NCI-H345 treated with DMSO at 0.1 percent for 48 hours (cell line): ENCODE measurements at regions not wholly inside any gene's neighbourhood (a gene's known extent, or its start where the extent isn't known, plus 50 kb on each side); places are given as distances from the start of the nearest gene placed in this dataset.

Experiments used
- DNase-seq: peaks from one replicate; lab custom pipeline; 2025; ENCODE audit not compliant: unreplicated experiment; lab: John Stamatoyannopoulos, UW

DNA sequence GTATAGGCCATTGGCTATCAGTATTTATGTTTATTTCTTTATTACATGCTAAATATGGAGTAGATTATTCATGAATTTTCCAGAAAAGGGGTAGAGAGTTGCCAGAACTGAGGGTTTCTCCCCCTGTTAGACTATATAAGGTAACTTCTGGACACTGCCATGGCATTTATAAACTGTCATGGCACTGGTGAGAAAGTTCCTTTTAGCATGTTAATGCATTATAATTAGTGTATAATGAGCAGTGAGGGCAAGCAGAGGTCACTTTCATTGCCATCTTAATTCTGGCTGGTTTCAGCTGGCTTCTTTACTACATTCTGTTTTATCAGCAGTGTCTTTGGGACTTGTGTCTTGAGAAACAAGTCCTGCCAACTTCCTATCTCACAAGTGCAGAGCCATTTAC, 220.0 kb upstream of the CNR1 start:
- no peak for DNase-seq

DNA sequence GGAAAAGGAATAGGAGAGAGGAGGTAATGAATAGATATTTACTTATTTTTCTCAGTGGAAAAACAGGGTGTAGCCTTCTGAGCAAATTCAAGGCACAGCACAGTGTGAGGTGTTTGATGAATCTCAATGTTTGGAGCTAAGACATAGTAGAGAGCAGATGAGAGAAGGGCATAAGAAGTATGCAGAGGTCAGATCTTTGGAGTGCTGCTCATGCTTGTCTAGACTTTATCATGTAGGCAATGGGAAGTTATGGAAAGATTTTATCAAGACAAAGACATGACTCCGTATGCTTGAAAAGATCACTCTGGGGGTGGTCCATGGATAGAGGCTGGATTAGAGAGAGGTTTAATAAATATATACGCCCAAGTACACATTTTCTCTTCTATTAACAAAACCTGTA, 217.0 kb upstream of the CNR1 start:
- DNase-seq: no peak

DNA sequence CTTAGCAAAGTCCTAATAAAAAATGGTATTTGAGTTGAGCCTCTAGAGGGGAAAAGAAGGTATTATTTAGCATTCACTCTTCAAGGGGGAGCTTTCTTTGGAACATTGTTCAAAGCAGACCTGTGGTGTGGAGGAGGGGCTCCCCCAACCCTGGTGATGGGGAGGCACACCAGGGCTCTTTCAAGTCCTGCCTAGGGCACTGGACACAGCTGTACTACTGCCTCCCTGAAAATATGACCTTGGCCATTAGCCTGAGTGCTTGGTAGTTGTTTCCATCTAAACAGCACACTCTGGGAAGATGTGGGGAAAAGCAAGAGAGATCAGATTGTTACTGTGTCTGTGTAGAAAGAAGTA, 215.1 kb upstream of the CNR1 start:
- no peak for DNase-seq

DNA sequence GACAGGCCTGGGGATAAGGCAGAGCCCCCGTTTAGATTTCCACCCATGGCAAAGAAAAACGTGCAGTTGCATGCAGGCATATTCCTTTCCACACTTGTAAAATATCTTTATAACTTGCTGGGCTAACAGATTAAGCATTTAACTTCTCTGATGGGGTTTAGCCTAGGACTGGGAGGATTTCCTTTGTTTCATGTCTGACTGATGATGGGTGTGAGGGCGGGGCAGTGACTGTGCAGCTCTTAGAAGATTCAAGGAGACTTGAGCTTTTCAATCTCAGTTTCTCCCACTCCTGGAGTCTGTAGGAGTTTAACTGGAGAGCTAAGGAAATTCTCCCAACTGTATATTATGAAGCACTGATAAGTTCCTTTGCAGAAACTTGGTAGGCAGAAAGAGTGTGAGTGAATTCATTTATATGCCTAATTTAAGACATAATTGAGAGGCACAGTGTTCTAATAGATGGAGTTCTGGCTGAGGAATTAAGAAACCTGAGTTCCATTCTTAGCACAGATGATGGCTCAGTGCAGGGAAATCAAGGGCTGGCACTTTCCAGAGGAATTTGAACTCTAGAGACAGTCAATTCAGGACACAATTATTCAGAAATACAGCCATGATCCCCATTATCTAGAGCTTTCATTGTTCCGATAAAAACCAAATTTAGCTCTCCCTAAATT, 214.6 kb upstream of the CNR1 start:
- no peak for DNase-seq

DNA sequence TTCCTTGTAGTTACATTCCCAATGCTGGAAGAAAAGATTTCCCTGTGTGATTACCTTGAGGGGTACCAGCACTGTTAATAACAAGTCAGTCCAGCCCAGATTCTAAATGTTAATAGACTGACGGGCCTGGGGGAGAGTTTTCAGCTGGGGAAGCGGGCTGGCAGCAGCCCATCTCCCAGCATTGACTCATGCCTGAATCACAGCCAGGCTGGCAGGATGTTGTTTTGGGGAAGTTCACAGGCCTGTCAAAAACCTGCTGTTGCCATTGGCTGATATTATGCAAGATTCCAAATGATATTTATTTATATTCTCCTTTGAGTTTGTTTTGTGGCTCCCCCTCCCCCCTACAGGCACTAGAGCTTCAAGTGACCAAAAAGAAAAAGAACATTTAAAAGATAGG, 213.9 kb upstream of the CNR1 start:
- no peak for DNase-seq

DNA sequence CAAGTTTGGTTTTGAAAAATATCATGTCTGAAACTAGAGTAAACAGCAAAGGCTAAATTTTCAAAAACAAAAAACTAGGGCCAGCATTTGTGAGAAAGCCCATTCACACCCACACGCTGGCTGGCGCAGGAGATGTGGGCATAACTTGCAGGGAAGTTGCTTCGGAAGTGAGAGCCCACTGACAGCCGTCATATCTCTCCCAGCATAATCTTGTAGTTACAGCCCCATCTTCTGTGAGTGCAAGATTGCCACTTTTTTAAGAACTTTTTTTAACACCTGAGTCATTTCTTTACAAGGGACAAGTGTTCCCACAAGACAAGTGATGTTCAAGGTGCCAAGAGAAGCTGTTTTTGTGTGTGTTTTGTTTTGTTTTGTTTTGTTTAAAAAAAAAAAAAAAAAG, 212.5 kb upstream of the CNR1 start:
- DNase-seq: no peak

DNA sequence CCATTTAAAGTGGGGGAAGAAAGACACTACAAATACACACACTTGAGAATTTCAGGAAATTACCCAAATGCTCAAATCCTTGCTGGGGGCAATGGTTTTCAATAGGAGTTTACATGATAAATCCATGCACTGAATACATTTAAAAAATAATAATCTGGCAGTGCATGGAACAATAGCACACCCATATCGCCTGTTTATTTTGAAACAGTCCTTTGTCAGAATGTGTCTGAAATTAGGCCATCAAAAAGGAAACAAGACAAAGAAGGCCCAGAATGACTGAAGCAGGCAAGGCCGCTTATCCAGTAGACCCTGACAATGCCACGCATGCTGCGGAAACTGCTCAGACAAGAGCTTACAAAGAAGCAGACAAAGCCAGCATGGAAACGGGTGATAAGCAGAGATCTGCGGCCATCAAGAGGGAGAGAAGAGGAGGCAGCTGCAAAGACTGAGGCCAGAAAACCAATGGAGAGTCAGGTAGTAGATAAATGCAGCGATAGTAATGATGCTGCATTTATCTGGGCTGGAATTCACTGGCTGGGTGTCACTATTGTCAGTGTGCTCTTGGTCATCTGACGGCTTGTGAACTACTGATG, 211.9 kb upstream of the CNR1 start:
- DNase-seq: no peak

DNA sequence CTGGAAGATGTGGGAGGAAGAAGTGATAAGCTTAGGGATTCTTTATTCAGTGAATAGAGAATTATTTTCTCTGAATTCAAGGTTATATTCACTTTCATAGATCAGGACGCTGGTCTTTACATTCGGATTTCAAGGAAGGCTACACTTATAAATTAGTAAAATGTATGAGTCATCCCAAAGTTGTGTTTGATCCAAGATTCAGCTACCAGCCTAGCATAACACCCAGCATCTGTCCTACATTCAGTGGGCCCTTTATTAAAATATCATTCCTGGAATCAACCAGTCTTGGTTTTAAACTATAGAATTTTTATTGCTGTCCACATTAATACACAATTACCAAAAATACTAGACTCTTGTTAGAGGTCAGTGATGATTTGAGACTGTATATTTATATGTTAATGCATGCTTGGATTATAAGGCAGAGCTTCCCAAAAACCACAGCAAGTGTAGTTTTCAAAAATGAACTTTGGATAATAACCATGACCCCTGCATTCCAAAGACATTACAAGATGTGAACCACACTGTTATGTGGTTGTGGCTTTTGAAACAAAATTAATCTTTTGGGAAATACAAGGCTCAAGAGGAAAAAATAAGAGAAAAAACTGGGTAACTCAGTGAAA, 210.7 kb upstream of the CNR1 start:
- no peak for DNase-seq

DNA sequence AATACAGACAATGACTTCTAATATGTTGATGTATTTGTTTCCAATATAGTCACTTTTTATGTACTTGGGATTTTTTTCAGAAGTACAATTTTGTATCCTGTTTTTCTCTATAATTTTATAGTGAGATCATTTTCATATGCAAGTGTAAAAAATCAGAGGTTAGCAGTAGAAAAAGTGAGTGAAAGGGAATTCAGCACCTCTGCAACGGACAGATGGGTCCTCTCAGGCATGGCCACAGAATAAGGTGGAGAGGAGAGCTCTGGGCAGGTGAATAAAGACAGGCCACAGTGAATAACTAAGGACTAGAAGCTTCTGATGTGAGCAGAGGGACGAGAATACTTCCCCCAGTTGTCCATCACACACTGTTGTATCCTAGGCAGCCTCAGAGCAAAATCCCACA, 210.1 kb upstream of the CNR1 start:
- DNase-seq: no peak

DNA sequence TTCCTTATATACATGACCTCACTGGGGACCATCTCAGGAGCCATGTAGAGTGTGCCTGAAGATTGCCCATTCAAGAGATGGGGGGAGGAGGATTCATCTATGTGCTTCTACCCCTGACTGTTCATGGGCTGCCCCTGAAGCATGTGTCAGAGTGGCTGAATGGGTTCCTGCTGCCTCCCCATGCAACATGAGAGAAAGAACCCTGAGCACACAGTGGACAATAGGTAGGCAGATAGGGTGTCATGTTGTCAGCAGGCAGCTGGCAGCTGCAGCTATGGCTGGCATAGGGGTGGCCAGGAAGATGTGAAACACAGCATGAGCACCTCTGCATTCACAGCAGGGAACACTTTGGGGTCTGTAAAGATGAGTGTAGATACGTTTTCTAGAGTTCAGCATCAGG, 208.4 kb upstream of the CNR1 start:
- DNase-seq: peak; percentile 82

DNA sequence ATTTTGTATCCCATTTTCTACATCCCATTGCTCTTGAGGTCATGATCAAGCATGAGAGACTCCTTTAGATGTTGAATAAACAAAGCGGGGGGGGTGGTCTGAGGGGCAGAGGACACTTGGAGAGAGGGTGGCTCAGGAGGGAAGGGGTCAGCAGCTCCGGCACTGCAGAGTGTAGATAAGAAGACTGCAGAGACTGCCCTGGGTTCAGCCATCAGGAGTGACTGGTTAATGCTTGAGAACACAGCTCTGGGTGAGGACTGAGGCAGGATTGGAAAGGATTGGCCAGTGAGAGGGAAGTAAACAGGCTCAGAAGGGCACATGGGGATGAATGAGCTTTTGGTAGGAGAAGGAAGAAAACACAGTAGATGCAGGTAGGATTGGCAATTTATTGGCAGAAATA, 205.3 kb upstream of the CNR1 start:
- DNase-seq: no peak

DNA sequence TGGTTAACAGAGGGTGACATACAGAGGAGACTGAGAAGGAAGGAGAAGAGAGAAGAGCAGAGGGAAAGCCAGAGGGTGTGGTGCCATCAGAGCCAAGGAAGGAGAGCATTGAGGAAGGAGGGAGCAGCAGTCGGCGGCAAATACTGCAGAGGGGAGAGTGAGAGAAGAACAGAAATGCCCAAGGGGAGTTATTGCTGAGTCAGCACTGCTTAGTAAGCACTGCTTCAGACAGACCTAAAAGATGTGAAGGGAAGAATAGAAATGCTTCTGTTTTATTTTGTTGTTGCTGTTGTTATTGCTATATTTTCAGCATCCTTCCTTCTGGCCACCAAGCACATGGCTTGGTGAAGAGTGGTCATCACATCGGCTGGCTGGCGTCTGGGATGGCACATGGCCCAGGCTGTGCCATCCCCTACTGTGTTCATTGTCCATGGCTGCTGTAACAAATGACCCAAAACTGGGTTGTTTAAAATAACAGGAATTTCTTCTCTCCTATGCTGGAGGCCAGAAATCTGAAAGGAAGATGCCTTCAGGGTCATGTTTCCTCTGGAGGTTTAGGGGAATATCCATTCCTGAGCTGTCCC, 204.1 kb upstream of the CNR1 start:
- no peak for DNase-seq

DNA sequence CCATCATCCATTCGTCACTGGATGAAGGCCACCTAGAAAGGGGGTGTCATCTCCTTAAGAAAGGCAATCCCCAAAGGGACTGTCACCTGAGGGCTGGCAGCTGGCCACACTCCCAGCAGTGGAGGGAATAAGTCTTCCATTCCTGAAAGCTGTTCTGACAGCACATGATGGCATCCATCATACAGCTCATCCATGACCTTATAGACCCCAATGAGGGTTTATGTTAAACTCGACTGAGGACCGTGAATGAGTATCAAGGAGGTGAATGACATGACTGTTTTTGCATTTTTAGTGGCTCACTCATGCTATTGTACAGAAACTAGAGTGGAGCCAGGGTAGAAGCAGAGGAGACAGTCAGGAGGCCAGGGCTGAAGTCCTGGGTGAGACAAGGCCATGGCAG, 203.1 kb upstream of the CNR1 start:
- no peak for DNase-seq

DNA sequence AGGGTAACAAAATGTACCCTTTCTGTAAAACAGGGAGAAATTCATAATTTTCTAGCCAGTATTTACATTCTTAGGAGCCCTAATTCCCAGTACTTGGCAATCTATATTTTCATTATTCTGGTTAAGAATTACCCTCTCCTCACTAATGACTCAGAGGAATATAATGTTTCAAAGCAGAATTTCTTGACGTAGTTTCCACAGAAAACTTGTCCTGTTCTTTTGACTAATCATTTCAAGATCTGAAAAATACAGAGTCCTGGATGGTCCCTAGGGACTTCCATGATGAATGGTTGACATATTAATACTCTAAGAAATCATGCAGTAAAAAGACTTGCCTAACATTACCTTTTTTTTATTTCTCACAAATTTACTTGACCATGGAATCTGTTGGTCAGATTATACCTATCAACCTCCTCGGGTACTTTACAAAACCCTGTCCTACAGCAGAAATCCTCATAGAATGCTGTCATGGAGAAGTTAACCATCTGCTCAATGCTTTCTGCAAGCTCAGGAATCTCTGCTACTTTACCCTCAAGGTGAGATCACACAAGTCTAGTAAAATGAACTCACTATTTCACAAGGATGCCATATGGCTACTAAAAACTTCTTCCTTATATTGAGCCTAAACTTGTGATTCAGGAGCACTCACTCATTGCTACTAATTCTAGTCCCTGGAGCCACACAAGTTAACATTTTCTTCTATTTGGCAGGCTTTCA, 202.1 kb upstream of the CNR1 start:
- no peak for DNase-seq

DNA sequence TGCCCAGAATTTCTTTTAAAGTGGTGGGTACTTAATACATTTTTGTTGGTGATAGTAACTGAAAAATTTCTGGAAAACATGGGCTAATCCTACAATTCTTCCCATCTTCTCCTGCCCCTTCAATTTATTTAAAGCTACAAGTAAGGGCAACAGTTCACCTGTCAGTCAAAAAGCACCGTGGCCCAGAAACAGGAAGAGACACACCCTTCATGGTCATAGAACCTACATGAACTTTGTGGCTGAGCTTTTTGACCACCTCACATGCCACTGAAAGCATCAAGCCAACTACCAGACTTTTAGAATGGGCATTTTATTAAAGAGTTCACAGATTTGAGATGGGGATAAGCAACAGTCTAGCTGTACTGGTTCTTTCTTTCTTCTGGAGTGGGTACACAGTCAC, 201.1 kb upstream of the CNR1 start:
- no peak for DNase-seq

DNA sequence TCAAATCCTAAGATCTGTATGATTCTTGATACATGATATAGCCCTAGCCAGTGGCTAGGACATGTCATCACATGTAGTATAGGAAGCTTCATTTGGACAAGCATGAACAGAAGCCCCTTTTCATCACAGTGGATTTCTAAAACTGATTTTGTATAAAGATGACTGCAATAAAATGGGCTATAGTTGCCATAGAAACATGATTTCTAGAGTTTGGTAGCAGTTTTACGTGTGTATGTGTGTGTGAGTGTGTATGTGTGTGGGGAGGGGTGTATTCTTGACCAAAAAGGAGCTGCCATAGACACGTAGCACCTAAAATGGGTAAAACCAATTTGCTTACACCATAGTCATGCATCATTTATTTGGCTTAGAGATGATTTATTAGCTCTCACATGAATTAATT, 200.5 kb upstream of the CNR1 start:
- DNase-seq: no peak

DNA sequence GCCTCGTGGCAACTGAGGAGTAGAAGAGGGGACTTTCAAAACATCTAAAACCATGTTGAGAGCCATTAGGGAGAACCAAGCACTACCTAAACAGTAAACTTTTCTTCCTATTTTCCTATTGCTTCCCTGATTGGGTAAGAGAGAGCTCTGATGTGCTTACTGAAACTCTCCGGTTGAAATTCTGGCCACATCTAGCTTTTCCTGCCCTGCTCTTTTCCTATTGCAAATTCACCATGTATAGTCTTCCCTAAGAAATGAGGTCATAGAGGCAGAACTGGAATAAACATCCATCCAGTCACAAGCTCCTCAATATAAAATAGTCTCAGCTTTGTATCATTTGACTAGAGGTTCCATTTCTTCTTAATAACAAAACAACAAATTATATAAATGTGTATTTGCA, 199.5 kb upstream of the CNR1 start:
- DNase-seq: no peak

DNA sequence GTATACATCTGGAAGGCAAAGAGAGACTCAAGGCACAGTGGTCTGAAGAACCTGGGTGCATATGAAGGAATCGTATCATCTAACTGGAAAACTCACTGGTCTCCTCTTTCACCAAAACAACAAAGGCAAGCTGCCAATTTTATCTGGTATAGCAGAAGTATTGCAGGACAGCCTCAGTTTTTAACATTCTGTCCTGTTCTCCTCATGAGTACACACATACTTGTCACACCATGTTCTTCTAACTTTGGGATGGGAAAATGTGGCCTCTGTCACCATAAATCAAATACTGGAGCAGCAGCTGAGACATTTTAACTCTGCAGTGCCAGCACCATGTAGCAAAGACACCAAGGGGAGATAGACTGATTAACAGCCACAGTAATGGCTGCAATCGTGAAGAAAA, 199.1 kb upstream of the CNR1 start:
- DNase-seq: no peak

DNA sequence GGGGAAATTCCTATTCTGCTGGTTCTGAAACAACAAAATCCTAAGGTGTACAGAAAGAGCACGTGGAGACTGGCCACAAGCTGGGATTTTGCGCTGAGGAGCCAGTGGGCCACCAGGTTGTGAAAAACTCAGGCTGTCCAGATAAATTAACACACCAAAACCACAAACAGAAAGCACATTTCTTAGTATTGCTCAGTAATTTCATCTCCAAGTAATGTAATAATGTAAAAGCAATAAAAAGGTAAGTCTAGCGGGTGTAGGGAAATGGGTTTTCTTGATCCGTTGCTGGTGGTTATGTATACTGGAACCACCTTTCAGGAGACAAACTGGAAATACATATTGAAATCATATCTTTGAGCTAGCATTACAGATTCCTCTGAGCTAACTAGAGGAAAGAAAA, 195.6 kb upstream of the CNR1 start:
- no peak for DNase-seq

DNA sequence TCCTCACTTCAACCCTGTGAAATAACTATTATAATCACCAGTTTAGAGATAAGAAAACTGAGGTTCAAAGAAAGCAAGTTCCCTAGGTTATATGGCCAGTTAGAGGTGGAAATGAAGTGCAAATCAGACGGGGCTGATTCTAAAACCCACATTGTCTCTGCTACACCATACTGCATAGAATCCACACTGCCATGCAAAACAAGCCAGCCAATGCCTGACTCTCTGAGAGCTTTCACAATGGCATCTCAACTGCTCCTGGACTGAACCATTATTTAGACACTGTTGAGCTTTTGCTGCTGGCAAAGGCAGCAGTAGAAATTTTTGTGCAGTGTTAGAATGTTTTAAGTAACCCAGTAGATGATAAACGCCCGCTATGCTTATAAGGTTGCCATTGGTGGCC, 195.2 kb upstream of the CNR1 start:
- no peak for DNase-seq

DNA sequence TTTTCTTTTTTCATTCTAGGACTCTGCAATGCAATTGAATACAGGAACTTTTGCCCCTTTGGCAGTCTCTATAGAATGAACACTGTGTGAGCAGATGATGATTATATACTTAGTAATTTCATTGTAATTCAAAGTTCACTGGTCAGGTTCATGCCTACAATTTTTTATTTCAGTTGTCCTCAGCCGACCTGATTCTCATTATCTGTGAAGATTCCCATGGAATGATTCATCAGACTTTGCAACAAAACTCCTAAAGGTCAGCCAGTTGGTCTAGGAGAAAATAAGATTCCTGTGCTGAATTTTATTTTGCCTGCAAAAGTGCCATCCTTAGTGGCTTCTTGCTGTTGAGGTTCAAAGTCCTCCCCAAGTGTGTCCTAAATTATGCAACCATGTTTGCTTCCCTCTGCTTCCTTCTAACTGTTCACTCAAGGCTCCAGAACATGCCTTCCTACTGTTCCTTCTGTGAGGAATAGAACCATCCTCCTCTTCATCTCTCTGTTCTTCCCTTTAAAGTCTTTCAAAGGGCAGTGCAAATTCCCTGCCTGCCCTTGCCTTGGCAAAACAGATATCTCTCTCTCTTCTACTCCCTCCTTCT, 194.2 kb upstream of the CNR1 start:
- no peak for DNase-seq
